LNCaP clone FGC (cell line): ENCODE measurements at regions not wholly inside any gene's neighbourhood (a gene's known extent, or its start where the extent isn't known, plus 50 kb on each side); places are given as distances from the start of the nearest gene placed in this dataset.

Source experiments
- DNase-seq: peaks from one replicate; pipeline ENCODE4 v3.0.0-alpha.2; 2011; ENCODE audit warnings: low read depth
- H3K4me3 ChIP-seq: 2 replicates; pipeline ENCODE4 v1.5.1; 2011; ENCODE audit warnings: mild to moderate bottlenecking, low read depth, low read length, control low read depth
- CTCF ChIP-seq: IDR thresholded peaks from 2 replicates; pipeline ENCODE4 v1.5.1; 2012; ENCODE audit warnings: mild to moderate bottlenecking; ENCODE audit not compliant: control insufficient read depth, insufficient read depth; ENCODE audit errors: extremely low read depth

GRCh38 chr12:43126652-43127375 lies 425.2 kb downstream of the ADAMTS20 start:
- H3K4me3 ChIP-seq: no peak overlapping the region
- no peak for TF ChIP-seq CTCF
- DNase-seq: no peak

- no peak for TF ChIP-seq CTCF
- no peak for DNase-seq
- H3K4me3 ChIP-seq: no peak overlapping the region
Measured at GRCh38 chr12:43123461-43123860, 428.5 kb downstream of the ADAMTS20 start.

- DNase-seq: no peak
- H3K4me3 ChIP-seq: no peak overlapping the region
- no peak for TF ChIP-seq CTCF
Measured at GRCh38 chr12:43120150-43120549, 431.9 kb downstream of the ADAMTS20 start.

- no peak for TF ChIP-seq CTCF
- no peak for DNase-seq
- H3K4me3 ChIP-seq: no peak overlapping the region
Measured at GRCh38 chr12:43118881-43119280, 433.1 kb downstream of the ADAMTS20 start.

- DNase-seq: no peak
- TF ChIP-seq CTCF: no peak
- no peak overlapping the region for H3K4me3 ChIP-seq
Measured at GRCh38 chr12:43118234-43118633, 433.8 kb downstream of the ADAMTS20 start.

- DNase-seq: no peak
- no peak overlapping the region for H3K4me3 ChIP-seq
- no peak for TF ChIP-seq CTCF
Measured at GRCh38 chr12:43117226-43117930, 434.6 kb downstream of the ADAMTS20 start.
